ENCODE measurements at regions not wholly inside any gene's neighbourhood (a gene's known extent, or its start where the extent isn't known, plus 50 kb on each side); places are given as distances from the start of the nearest gene placed in this dataset.
"Not testable (repeated sequence)": the region's sequence is repeated elsewhere in the genome, so short reads cannot be mapped to it uniquely, and the experiment has no call there.

DNA sequence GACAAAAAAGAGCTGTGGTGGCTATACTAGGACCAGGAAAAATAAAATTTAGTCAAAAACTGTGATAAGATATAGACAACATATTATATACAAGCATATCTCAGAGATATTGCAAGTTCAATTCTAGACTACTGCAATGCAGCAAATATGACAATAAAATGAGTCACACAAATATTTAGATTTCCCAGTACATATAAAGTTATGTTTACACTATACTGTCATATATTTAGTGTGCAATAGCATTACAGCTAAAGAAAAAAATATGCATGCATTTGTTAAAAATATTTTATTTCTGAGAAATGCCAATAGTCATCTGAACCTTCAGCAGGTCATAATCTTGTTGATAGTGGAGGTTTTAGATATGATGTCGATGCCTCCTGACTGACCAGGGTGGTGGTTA, 72.1 kb downstream of the AKR1C4 start:
- DNase-seq (ENCODE audit: low spot score): no peak

DNA sequence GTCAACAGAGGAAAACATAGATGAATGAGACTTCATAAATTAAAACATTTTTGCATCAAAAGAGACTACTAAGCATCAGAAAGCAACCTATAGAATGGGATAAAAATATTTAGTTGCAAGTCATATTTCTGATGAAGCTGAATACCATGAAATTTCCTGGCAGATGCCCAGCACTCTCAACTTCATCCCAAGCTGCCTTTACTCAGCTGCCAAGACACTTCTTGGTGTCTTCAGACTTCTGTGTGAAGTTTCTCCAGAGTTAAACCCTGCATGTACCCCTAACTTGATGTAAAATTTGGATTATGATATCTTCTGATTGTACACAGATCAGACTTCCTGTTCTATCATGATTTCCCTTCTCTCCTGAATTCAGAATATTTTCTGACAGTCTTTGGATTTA, 73.2 kb downstream of the AKR1C4 start:
- no peak for DNase-seq (ENCODE audit: low spot score)

DNA sequence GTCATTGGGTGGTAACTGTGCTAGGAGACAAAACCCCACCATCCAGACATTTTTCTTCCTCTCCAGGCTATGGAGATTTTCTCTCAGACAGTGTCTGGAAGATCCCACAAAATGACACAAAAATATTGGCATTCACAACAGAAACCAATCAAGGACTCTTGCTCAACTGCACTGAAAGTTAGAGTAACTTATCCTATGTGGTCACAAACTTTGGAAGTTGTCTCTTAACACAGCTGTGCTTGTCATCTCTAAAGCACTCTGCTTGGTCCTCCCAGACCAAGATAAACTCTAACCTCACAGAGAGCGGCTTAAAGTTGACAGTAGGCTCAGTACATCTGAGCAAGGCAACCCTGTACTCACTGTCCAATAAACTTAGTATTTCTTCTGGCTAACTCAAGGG, 74.9 kb downstream of the AKR1C4 start:
- DNase-seq (ENCODE audit: low spot score): no peak

DNA sequence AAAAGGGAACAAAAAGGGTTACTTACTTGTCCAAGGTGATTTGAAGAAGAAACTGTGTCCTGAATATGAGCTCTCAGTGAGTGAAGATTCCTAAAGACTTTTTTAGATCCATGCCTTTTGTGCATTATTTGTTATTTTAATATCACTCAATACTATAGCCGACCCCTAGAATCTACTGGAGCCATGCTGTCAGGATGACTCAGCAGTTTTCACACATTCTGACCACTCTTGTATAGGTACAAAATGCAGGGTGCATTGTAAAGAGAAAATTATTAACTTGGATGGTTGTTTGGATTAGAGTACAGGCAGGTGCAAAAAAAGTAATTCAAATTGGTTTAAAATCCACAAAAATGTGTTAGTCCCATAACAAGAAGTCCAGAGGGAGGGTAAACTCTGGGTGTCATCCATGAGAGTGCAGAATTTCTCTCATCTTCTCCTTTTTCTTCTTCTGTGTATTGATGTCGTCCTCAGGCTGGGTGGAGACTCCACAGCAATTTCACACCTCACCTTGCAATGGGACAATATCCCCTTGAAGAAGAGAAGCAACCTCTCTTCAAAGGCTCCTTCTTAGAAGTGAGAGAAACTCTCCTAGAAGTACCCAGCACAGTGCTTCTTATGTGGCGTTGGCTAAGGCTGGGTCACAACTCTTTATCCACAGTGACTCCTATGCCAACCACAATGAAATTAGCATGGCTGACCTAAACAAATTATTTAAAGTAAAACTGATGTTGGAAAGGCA, 75.6 kb downstream of the AKR1C4 start:
- DNase-seq (ENCODE audit: low spot score): no peak

DNA sequence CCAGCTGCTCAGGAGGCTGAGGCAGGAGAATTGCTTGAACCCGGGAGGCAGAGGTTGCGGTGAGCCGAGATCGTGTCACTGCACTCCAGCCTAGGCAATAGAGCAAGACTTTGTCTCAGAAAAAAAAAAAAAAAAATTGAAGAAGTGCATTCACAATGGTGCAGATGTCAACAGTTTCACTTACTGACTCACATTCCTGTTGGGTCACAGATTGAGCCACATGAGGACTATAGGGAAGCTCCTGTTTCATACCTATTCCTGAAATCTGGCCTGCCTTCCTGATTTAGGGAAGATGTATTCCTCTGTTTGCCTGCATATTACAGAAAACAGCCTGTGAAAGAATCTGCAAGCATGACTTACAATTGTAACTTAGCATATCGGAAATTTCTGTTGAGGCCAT, 78.2 kb downstream of the AKR1C4 start:
- no peak for DNase-seq (ENCODE audit: low spot score)

DNA sequence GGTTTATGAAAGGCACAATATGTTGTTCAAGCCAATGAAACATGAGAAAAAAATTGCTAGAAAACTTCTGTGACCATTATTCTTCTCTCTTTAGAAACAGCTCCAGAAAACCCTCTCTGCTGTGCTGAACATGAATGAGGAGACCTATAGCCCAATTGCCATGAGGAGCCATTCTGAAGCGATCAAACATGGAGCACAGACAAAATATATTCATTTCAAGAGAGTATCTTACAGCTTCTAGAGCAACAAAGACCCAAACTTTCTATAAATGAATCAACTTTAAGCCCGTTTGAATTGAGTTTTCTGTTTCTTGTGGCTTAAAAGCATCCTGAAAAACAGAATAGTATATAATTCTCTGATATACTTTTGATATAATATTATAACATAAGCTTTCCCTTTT, 83.4 kb upstream of the UCN3 start:
- no peak for DNase-seq (ENCODE audit: low spot score)

DNA sequence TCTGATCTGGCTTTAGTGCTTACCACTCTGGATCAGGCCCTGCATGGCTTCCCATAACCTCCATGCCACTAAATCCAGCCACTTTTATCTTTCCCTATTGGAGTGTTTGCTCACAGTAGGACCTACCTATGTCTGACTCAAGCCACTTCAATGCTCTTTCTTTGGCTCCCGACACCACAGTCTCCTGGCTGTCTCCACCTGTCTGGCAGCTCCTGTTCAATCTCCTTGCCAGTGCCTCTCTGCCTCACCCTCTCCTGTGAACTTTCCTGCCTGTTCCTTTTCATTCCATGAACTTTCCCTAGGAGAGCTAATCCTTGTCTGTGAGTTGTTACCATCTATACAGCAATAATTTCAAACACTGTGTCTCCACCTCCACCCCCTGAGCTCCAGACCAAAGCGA, 82.6 kb upstream of the UCN3 start:
- DNase-seq (ENCODE audit: low spot score): no peak

DNA sequence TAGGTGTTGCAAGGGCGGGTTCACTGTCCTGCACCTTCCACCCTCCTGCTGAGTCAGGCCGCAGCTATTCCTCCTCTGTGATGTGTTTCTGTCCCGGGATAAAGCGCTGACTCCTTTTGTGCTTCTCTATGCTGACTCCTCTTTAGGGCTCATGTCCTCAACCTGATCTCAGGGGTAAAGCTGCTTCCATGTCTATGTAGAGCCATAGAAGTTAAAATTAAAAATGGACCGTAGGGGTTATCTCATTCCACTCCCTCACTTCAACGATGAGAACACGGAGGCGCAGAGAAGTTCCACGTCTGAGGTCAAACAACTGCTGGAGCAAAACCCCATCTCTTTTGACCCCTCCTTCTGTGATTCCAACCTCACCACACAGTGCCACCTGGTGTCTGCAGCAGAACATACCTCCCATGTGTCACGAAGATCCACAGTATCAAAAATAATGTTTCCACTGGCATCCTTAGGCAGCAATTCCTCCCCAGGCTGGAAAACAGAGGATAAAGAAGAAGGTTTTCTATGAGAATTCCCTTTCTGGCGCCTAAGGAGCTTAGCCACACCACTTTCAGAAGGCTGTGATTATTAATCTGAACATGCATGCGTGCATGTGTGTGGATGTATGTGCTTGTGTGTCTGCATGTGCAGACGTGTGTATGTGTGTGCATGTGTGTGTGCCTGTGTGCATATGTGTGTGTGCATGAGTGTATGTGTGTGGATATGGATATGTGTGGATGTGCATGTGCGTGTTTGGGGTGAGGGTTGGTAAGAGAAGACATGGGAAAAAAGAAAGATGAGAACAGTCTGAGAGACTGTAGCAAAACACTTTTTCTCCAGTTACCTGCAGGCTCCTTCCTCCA, 81.2 kb upstream of the UCN3 start:
- peak; percentile 68 for DNase-seq (ENCODE audit: low spot score)

DNA sequence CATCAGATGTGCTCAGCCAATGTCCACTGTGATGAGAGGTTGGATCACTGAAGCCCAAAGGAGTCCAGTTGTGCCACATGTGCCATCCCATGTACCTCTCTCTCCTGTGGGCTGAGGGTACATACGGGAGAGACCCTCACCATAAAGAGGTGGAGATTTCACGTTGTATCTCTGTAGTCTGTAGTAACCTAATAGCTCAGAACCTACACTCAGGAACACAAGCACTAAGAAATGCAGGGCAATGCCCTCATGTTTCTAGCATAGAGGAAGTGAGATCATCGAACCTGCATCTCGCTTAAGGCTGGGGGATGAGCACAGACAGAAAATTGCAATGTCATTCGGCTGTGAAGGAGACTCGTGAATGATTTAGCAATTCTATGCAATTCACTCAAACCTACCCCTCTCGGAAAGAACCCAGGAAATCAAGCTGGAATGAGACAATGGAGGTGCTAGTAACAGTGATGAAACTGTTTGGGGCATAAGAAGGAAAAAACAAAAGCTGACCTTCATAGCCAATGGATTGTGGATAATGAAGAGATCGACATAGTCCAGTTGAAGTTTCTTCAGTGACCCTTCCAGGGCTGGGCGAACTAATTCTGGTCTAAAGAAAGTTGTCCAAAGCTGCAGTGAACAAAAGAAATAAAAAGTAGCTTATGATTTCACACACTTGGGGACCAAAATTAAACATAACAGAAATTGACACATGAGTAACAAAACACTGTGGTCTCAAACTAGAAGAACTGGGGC, 80.3 kb upstream of the UCN3 start:
- peak; percentile 54 for DNase-seq (ENCODE audit: low spot score)

DNA sequence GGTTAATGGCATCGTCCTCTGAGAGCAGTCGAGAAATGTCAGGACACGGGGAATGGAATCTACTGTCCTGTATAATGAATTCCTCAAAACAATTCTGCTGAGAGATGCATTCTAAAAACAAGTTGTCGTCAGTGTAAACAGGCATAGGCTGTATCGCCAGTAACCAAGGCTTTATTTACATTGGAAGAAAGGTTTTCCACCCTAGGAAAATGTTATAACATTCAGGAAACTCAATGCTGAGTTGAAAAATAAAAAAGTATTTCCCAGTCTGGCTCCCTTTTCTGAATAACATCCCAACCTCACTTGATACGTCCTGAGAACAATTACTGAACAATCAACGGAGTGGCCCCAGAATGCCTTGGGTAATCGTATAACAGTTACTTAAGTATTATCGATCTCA, 79.6 kb upstream of the UCN3 start:
- DNase-seq (ENCODE audit: low spot score): no peak

DNA sequence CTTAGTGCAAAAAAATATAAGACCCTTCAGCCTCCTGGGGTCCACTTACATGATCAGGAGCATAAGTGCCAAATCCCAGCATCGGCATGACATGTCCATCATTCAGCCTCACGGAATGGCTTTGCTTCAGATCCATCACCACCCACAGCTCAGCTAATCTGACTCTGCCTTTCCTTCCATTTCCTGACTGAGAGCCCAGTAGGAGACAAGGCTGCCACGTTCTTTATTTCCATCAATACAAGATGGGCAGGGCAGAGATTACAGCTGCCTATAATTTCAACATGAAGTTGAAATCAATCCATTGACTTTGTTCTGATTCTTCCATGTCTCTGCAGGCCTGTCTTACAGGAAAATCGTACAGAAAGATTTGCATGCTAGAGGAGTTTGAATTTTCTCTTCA, 76.4 kb upstream of the UCN3 start:
- DNase-seq (ENCODE audit: low spot score): no peak

DNA sequence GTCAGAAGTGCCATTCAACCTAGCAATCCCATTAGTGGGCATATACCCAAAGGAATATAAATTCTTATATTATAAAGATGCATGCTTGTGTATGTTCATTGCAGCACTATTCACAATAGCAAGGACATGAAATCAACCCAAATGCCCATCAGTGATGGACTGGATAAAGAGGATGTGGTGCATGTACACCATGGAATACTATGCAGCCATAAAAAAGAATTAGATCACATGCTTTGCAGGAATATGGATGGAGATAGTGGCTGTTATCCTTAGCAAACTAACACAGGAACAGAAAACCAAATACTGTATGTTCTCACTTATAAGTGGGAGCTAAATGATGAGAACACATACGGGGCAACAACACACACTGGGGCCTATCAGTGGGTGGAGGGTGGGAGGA, 75.5 kb upstream of the UCN3 start:
- not testable (repeated sequence) for DNase-seq (ENCODE audit: low spot score)

DNA sequence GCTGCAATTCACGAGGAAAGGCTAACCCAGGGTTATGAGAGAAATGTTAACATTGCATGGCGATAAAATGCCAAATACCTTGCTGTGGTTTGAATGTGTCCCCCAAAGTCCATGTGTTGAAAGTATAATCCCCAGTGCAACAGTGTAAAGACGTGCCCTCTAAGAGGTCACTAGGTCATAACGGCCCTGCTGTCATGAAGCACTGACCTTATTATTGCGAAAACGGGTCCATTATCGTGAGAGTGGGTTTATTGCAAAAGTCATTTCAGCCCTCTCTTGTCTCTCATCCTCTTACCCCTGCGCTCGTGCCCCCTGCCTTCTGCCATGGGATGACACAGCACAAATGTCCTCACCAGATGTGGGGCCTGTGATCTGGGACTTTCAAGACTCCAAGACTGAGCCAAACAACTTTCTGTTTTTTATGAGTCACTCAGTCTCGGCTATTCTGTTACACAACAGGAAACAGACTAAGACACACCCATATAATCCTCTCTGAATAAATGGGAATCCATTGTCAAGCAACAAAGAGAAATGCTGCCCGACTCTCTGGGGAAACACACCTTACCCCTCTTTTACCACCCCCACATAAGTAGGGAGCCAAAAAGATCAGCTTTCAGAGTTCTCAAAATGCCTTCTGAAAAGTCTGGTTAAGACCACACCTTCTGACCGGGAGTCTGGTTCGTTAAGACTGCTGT, 73.1 kb upstream of the UCN3 start:
- peak; percentile 86 for DNase-seq (ENCODE audit: low spot score)

DNA sequence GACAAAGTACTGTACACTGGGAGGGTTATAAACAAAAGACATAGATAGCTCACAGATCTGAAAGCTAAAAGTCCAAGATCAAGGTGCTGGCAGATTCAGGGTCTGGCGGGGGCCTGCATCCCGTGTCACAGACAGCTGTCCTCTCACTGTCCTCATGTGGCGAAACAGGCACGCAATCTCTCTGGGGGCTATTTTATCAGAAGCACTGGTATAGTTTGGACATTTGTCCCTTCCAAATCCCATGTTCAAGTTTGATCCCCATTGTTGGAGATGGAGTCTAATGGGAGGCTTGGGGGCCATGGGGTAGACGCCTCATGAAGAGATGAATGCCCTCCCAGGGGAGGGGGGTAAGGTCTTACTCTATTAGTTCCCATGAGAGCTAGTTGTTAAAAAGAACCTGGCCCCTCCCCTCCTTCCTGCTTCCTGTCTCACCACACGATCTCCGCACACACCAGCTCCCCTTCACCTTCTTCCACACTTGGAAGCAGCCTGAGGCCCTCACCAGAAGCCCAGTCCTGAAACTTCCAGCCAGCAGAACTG, 72.5 kb upstream of the UCN3 start:
- peak; percentile 78 for DNase-seq (ENCODE audit: low spot score)

DNA sequence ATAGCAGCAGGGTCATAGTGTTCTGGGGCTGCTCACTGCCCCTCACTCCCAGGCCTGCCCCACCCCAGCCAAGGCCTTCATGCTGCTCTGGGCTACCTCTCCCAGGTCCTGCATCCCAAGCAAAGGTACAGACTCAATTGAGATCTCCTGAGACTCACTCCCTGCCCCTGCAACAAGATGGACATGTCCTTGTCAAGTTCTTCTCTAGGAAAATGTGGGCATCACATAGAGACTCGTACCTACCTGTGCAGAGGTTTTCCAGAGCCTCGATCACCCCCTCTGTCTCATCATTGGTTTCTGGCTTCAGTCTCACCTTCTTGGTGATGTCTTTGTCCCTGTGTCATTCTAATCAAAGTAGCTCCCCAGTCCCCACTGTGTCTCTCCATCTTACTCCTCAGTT, 71.8 kb upstream of the UCN3 start:
- DNase-seq (ENCODE audit: low spot score): not testable (repeated sequence)

DNA sequence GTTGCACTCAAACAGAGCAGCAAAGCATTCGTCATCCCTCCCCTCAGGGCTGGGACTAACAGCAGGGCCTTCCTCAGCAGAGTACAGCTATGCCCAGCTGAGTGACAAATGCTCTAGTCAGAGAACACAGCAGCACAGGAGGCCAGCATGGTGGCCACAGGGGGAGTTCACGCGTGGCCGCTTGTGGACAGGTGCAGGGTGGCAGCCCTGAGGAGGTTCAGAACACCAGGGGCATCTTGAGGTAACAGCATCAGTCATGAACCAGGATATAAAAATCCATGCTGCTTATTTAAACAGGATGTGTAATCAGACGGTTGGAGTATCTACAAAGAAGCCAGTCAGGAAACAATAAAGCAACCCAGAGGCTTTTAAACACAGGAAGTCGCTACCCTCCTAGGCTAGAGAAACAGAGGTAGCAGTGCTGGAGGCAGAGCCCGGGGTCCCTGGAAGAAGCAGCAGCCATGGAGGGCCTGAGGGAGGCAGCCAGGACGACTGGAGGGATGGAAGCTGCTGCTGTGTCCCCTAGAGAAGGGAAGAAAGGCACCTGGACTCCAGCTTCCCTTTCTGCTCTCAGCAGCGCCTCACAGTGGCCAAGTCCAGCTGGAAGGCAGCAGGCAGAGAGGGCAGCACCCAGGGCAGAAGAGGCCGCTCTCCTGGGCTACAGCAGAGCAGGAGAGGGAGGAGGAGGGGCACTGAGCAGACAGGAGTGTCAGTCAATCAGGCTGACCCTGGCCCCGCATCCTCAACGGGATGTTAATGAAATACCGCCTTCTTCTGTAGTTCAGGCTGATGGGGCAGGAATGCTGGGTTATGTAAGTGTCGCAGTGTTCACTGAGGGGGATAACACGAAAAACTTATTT, 70.8 kb upstream of the UCN3 start:
- peak; percentile 67 for DNase-seq (ENCODE audit: low spot score)

DNA sequence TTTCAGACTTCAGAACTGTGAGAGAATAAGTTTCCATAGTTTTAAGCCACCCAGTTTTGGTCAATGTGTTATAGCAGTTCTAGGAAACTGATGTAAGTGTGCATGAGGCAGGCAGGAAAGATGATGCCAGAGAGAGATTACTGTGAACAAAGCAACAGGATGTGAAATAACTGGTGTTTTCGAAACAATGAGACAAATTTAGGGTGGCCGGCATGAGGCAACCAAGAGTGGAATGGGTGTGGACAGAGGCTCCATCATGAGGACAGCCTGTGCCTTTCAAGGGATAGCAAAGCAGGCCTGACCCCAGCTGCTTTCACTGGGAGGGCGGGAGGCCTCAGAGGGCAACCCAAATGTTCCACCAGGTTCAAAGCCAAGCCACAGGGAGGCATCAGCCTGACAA, 67.3 kb upstream of the UCN3 start:
- peak; percentile 51 for DNase-seq (ENCODE audit: low spot score)

DNA sequence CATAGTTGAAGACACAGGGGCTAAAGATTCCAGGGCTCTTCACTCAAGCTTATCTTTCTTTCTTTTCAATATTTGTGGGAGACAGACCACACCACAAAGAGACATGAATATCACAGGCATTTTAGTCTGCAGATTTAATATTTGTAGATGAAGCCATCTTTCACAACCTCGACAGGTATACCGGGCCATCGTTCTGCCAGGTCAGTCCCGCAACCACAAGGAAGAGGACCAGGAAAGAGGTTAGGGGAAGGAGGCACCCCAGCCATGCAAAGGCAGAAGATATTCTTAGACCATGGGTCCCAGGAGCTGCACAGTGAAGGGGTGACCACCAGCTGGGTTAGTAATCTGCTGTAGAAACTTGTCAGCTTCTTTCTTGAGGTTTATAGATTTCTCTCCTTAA, 66.8 kb upstream of the UCN3 start:
- DNase-seq (ENCODE audit: low spot score): no peak

DNA sequence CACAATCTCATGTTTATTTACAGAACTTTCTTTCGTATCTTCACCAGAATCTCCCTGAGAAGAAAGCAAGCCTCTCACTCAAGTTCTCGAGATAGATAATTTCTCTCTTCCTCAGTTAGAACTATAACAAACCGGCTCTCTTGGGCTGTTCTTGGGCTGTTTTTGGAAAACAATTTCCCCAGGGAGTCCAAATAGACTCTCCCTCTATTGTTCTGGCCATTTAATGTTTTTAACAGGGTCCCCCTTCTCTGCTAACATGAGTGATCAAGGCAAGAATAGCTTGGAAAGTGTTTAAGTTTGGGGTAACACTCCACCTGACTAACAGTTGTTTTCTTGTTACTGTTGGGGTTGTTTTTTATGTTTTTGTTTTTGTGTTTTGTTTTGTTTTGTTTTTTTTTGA, 64.8 kb upstream of the UCN3 start:
- no peak for DNase-seq (ENCODE audit: low spot score)

DNA sequence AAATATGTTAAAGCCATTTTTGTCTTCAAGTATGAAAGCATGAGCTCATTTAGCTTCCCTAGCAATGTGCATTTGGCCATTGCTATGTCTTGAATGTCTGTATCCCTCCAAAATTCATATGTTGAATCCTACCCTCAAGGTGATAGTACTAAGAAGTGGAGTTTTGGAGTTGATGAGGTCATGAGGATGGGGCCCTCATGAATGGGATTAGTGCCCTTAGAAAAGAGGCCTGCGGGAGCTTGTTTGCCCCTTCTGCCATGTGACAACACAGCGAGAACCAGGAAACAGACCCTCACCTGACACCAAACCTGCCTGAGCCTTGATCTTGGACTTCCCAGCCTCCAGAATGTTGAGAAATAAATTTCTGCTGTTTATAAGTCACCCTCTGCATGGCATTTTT, 61.3 kb upstream of the UCN3 start:
- no peak for DNase-seq (ENCODE audit: low spot score)

DNA sequence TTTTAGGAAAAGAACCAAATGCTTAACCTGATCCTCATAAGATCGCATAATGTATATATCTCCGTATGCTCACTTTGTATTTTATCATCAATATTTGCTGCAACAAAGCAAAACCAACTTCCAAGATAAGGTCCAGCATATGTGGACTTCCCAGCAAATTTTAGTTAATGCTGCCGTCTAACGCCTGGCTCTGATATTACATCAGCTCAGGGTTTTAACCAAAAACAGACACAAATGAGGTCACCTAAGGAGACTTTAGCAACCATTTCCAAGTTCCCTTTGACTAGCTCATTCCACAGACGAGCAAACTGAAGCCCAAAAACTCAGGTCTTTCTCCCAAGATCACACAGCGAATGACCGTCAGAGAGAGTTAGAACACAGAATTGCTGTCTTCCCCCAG, 59.4 kb upstream of the UCN3 start:
- DNase-seq (ENCODE audit: low spot score): no peak
